CD4-positive, alpha-beta T cell (primary cell): ENCODE measurements at regions not wholly inside any gene's neighbourhood (a gene's known extent, or its start where the extent isn't known, plus 50 kb on each side); places are given as distances from the start of the nearest gene placed in this dataset.

Source experiments
- ATAC-seq: fragments of 200-7000 bp; cut with Tn5 transposase; one replicate; pipeline ENCODE4 v1.10.0; 2022; ENCODE audit warnings: mild to moderate bottlenecking; ENCODE audit not compliant: poor library complexity
- CTCF ChIA-PET: fragments of 350-600 bp; sonication (Branson Sonifier 250); formaldehyde crosslinking; loops from one replicate; lab custom pipeline; 2021; ENCODE audit warnings: antibody characterized with exemption, inconsistent platforms; lab: Charles Lee
- POLR2A ChIA-PET: fragments of 350-600 bp; sonication (Branson Sonifier 250); formaldehyde crosslinking; loops from one replicate; lab custom pipeline; 2021; ENCODE audit warnings: antibody characterized with exemption, inconsistent platforms; lab: Charles Lee
- DNase-seq, 14 experiments: peaks; one replicate each; pipeline ENCODE4 v3.0.0-alpha.2; 2013 to 2020; ENCODE audit warnings: mixed read lengths in 2 of 14
- H3K27ac ChIP-seq, 2 donors: one replicate each; pipeline versions ENCODE4 v1.5.1 to v1.7.0; 2013; ENCODE audit warnings: low read length in 2 of 2, low read depth in 1 of 2, mild to moderate bottlenecking in 1 of 2
- H3K27me3 ChIP-seq, 2 experiments: 1 replicate in 1 of 2; 2 replicates in 1 of 2; pipeline versions ENCODE4 v1.6.1 to v1.7.0; 2013; ENCODE audit warnings: low read length in 2 of 2, control low read depth in 1 of 2, mild to moderate bottlenecking in 1 of 2, moderate library complexity in 1 of 2; ENCODE audit not compliant: insufficient read depth in 2 of 2, control insufficient read depth in 1 of 2
- H3K36me3 ChIP-seq: one replicate; pipeline ENCODE4 v1.6.1; 2013; ENCODE audit warnings: low read length, control low read depth; ENCODE audit not compliant: insufficient read depth
- H3K4me1 ChIP-seq: one replicate; pipeline ENCODE4 v1.6.1; 2013; ENCODE audit warnings: low read length, control low read depth; ENCODE audit not compliant: insufficient read depth
- H3K4me3 ChIP-seq: one replicate; pipeline ENCODE4 v1.5.1; 2013; ENCODE audit warnings: mild to moderate bottlenecking, low read length, moderate library complexity
- H3K9me3 ChIP-seq, 2 experiments: 1 replicate in 1 of 2; 2 replicates in 1 of 2; pipeline versions ENCODE4 v1.6.1 to v1.7.0; 2013; ENCODE audit warnings: low read length in 2 of 2, mild to moderate bottlenecking in 2 of 2, control low read depth in 1 of 2, moderate library complexity in 1 of 2; ENCODE audit not compliant: control insufficient read depth in 1 of 2, insufficient read depth in 1 of 2
- H3K27ac Mint-ChIP-seq: one replicate; pipeline ENCODE4 v1.8.0; 2020; ENCODE audit warnings: mixed read lengths
- H3K27me3 Mint-ChIP-seq: one replicate; pipeline ENCODE4 v1.8.0; 2021; ENCODE audit warnings: mixed read lengths
- H3K36me3 Mint-ChIP-seq: one replicate; pipeline ENCODE4 v1.8.0; 2021; ENCODE audit warnings: low read depth, mixed read lengths
- H3K4me1 Mint-ChIP-seq: one replicate; pipeline ENCODE4 v1.8.0; 2021; ENCODE audit warnings: low read depth, mixed read lengths
- H3K4me3 Mint-ChIP-seq: one replicate; pipeline ENCODE4 v1.8.0; 2020; ENCODE audit warnings: mild to moderate bottlenecking, mixed read lengths
- H3K9me3 Mint-ChIP-seq: one replicate; pipeline ENCODE4 v1.8.0; 2020; ENCODE audit warnings: mixed read lengths
- intact Hi-C, 2 experiments: fragments of 100-400 bp; cut with DNase I in 1 of 2; cut with micrococcal nuclease in 1 of 2; formaldehyde crosslinking; loops; one replicate each; pipeline versions ENCODE4 v1.15.1 to v1.9.0; 2023 to 2025; cut with DNase I, micrococcal nuclease
- TF ChIP-seq, protein P1 (sequence below): fragments of 200-600 bp; IDR thresholded peaks from one replicate; pipeline ENCODE4 v1.8.0; 2022; ENCODE audit warnings: antibody characterized with exemption, mild to moderate bottlenecking

DNA sequence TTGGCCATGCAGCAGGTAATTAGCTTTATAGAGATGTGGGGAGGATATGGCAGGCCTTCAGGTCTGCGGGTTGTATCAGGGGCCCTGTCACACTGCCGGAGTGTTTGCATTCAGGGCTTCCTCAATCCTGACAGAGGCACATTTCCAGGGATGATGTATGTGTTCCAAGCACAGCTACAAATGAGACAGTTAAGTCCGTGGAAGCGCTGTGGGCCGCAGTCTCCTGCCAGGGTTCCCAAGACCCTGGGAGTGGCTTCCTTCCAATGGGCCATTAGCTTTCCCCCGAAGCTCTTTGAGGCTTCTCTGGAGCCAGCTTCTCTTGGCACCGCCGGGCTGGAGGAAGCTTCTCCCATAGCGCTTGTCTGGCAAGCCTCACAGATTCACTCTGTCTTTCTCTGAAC lies 1524.7 kb upstream of the TMEM132C start:
- H3K9me3 Mint-ChIP-seq = no peaks in the 10 kb centered on the region
- TF ChIP-seq, protein P1, sequence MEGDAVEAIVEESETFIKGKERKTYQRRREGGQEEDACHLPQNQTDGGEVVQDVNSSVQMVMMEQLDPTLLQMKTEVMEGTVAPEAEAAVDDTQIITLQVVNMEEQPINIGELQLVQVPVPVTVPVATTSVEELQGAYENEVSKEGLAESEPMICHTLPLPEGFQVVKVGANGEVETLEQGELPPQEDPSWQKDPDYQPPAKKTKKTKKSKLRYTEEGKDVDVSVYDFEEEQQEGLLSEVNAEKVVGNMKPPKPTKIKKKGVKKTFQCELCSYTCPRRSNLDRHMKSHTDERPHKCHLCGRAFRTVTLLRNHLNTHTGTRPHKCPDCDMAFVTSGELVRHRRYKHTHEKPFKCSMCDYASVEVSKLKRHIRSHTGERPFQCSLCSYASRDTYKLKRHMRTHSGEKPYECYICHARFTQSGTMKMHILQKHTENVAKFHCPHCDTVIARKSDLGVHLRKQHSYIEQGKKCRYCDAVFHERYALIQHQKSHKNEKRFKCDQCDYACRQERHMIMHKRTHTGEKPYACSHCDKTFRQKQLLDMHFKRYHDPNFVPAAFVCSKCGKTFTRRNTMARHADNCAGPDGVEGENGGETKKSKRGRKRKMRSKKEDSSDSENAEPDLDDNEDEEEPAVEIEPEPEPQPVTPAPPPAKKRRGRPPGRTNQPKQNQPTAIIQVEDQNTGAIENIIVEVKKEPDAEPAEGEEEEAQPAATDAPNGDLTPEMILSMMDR = no peak
- Histone ChIP-seq H3K4me3 (no peak overlapping the region), H3K9me3 (peaks cover 0 to 19% of the 10 kb centered on the region in 2 experiments), H3K4me1 (no peaks in the 10 kb centered on the region), H3K27ac (no peak overlapping the region), H3K36me3 (no peaks in the 10 kb centered on the region), H3K27me3 (no peaks in the 10 kb centered on the region)
- H3K4me3 Mint-ChIP-seq = no peak overlapping the region
- CTCF ChIA-PET = no interaction called here
- no peak overlapping the region for H3K27ac Mint-ChIP-seq
- POLR2A ChIA-PET = no interaction called here
- H3K4me1 Mint-ChIP-seq = no peaks in the 10 kb centered on the region
- no peaks in the 10 kb centered on the region for H3K27me3 Mint-ChIP-seq
- intact Hi-C loops = no loop called here
- H3K36me3 Mint-ChIP-seq = no peaks in the 10 kb centered on the region
- ATAC-seq (no peak), DNase-seq (no peak)

- no peak overlapping the region for H3K27ac Mint-ChIP-seq
- CTCF ChIA-PET = interaction anchor here (1.9 to 2.6 kb wide), 2 partner anchors 37 to 41 kb away, joined by 4 to 6 read pairs; no protein-coding TSS in a partner anchor
- Histone ChIP-seq H3K27ac (no peak overlapping the region), H3K27me3 (no peaks in the 10 kb centered on the region), H3K4me3 (no peak overlapping the region), H3K36me3 (no peaks in the 10 kb centered on the region), H3K9me3 (no peaks in the 10 kb centered on the region), H3K4me1 (peaks cover 2% of the 10 kb centered on the region)
- intact Hi-C loops = loop anchor here in 1 of 2 experiments (5.0 kb wide), 1 partner anchor 680 kb away; no protein-coding TSS in a partner anchor
- no peaks in the 10 kb centered on the region for H3K36me3 Mint-ChIP-seq
- TF ChIP-seq, protein P1 = peak; percentile 91
- no peaks in the 10 kb centered on the region for H3K27me3 Mint-ChIP-seq
- DNase-seq (peak in 13 of 14 experiments; percentile 17 to 63 (median 35)), ATAC-seq (peak; percentile 44)
- no peaks in the 10 kb centered on the region for H3K9me3 Mint-ChIP-seq
- H3K4me3 Mint-ChIP-seq = no peak overlapping the region
- POLR2A ChIA-PET = interaction anchor here (1.7 kb wide), 1 partner anchor 12 kb away, joined by 4 read pairs; no protein-coding TSS in a partner anchor
- H3K4me1 Mint-ChIP-seq = peaks cover 4% of the 10 kb centered on the region
These were observed 1519.3 kb upstream of the TMEM132C start for GRCh38 chr12:126747530-126748149.

DNA sequence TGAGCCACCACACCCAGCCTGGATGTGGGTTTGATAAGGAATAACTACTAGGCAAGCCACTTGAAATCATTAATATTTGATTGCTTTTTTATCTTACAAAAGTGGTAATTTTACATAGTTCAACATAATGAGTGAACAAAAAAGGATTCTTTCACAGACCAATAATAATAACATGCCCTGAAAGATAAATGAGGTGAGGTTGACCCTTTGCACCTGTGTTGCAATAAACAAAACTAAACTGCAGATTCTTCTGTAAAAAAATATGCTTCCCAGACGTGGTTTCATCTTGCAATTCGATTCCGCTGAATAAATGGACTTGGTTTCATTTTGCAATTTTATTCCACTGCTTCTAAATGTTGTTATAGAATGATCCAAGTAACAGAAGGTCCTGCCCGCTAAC lies 1514.9 kb upstream of the TMEM132C start:
- no peak overlapping the region for H3K27ac ChIP-seq
- TF ChIP-seq, protein P1 = no peak
- DNase-seq = no peak
- intact Hi-C loops = no loop called here
- H3K27ac Mint-ChIP-seq = no peak overlapping the region
- ChIA-PET CTCF (no interaction called here), POLR2A (no interaction called here)
- H3K36me3 ChIP-seq = no peaks in the 10 kb centered on the region
- H3K27me3 ChIP-seq = no peaks in the 10 kb centered on the region
- no peaks in the 10 kb centered on the region for H3K9me3 Mint-ChIP-seq
- no peaks in the 10 kb centered on the region for H3K36me3 Mint-ChIP-seq
- peaks cover 4% of the 10 kb centered on the region for H3K4me1 Mint-ChIP-seq
- H3K4me1 ChIP-seq = peaks cover 2% of the 10 kb centered on the region
- peaks cover 0 to 3% of the 10 kb centered on the region in 2 experiments for H3K9me3 ChIP-seq
- no peaks in the 10 kb centered on the region for H3K27me3 Mint-ChIP-seq
- no peak overlapping the region for H3K4me3 ChIP-seq
- no peak overlapping the region for H3K4me3 Mint-ChIP-seq
- ATAC-seq = no peak
